RWPE1 (cell line): ENCODE measurements at regions not wholly inside any gene's neighbourhood (a gene's known extent, or its start where the extent isn't known, plus 50 kb on each side); places are given as distances from the start of the nearest gene placed in this dataset.
A peak's percentile ranks its signal among the peaks of the same experiment; 100 is the strongest.

Experiments used
- CTCF ChIA-PET: fragments of 350-600 bp; sonication (Branson Sonifier 250); formaldehyde crosslinking; extraction: SDS; loops from one replicate; lab custom pipeline; 2021; lab: Yijun Ruan, JAX
- POLR2A ChIA-PET: fragments of 400-600 bp; formaldehyde crosslinking; extraction: SDS; loops from one replicate; lab custom pipeline; 2020; ENCODE audit warnings: antibody characterized with exemption; ENCODE audit not compliant: low non-redundant PET; lab: Yijun Ruan, JAX
- DNase-seq: peaks from one replicate; pipeline ENCODE4 v3.0.0; 2012; ENCODE audit warnings: low spot score
- H3K27ac ChIP-seq: fragments of 450-650 bp; 2 replicates; pipeline ENCODE4 v1.5.1; 2017
- TF ChIP-seq, protein P1 (sequence below): fragments of 450-650 bp; conservative IDR thresholded peaks from 2 replicates; pipeline ENCODE4 v1.5.1; 2017; ENCODE audit warnings: low read depth, mild to moderate bottlenecking

DNA sequence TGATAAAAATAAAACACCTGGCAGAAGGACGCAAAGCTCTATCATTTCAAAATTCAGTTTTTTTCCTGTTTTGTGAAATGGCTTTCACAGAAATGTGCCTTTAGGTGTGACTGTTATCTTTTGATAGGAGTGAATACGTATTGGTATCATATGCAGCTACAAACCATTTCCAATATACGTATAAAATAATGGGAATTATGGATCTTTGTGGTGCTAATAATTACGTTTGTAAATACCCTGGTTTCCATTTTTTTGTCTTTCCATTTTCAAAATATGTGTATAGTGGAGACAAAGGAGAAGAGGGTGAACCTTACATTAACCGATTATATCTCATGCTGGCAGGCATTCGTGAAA, 108.7 kb upstream of the GMDS start:
- DNase-seq = no peak
- H3K27ac ChIP-seq = no peak overlapping the region
- TF ChIP-seq, protein P1, sequence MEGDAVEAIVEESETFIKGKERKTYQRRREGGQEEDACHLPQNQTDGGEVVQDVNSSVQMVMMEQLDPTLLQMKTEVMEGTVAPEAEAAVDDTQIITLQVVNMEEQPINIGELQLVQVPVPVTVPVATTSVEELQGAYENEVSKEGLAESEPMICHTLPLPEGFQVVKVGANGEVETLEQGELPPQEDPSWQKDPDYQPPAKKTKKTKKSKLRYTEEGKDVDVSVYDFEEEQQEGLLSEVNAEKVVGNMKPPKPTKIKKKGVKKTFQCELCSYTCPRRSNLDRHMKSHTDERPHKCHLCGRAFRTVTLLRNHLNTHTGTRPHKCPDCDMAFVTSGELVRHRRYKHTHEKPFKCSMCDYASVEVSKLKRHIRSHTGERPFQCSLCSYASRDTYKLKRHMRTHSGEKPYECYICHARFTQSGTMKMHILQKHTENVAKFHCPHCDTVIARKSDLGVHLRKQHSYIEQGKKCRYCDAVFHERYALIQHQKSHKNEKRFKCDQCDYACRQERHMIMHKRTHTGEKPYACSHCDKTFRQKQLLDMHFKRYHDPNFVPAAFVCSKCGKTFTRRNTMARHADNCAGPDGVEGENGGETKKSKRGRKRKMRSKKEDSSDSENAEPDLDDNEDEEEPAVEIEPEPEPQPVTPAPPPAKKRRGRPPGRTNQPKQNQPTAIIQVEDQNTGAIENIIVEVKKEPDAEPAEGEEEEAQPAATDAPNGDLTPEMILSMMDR = peak; percentile 49; the same call in 1 of the 2 replicates
- ChIA-PET POLR2A (no interaction called here), CTCF (interaction anchor here (0.6 to 1.5 kb wide), 23 partner anchors 9 to 819 kb away, joined by 3 to 13 read pairs (median 3); no protein-coding TSS in a partner anchor)

DNA sequence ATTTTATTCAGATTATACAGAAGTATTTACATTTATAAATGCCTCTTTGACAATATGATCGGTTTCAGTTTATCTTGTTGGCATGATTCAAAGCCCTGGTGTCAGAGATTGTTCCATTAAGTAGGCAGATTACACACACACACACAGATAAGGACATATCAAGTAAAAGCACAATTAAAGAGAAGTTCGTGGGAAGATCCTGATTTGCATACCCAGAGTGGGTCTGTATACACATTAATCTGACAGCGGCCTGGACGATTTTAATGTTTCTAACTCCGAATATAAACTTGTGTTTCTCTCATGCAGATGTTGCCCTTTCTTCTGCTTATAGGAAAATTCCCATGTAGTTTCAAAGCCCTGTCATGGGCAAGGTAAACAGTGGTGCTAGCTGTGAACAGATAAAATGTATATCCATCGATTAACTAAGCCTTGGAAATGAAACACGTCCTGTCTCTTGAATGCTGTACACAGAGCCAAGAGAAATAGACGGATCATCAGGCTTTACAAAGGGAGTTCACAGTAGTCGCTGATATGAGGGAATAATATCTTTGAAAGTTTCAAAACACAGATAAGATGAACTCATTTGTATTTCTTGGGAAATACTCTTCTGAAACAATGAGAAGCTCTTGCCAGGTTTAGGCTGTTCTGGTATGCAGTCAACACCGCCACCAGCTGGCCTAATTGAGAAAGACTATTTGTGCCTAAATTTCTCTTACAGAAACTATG, 108.2 kb upstream of the GMDS start:
- H3K27ac ChIP-seq = no peak overlapping the region
- ChIA-PET CTCF (interaction anchor here (0.5 to 1.5 kb wide), 23 partner anchors 9 to 818 kb away, joined by 3 to 13 read pairs (median 4); no protein-coding TSS in a partner anchor), POLR2A (no interaction called here)
- TF ChIP-seq, protein P1 = peak; percentile 81
- DNase-seq = peak; percentile 61

DNA sequence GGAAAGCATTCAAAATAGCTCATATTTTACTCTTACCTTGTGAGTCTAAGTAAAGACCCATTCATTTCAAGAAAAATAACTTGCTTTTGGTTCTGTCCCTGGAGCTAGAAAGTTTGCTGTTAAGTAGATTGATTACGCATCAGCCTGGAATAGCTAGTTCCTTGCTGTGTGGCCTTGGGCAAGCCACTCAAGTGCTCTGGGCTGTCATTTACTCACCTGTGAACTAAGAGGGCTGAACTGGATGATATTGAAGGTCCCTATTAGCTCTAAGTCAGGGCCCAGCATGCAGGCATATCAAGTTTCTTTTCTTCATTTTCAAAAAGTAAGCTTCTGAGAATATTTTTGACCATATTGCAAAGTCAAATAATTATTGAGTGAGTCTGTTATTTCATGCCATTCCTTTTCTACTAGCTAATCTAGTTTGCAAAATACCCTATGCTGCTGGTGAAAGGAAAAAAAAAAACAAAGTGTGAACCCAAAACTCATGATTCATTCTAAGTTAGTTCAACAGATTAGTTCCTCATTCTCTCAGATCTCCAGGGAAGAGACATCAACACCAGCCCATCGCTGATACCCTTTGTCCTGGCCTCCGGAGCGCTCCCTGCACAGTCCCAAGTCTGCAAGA, 106.5 kb upstream of the GMDS start:
- ChIA-PET CTCF (interaction anchor here (1.0 kb wide), 1 partner anchor 282 kb away, joined by 3 read pairs; no protein-coding TSS in a partner anchor), POLR2A (no interaction called here)

DNA sequence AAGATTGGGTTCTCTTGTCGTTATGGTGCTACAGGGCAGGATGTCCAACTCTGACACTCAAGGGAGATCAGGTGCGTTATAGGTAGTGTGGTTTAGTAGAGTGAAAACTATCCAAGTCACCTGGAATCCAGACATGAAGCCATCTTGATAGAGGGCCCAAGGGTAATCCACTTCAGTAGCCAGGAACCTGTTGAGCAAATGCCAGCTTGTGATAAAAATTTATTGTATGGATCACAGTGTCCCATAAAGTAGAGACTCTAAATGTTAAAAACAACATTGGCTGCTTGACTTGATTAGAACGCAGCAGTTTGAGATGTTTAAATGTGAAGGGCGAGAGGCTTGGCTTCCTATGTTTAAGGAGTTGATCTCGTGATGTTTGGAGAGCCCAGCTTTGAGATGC, 105.7 kb upstream of the GMDS start:
- no peak overlapping the region for H3K27ac ChIP-seq
- TF ChIP-seq, protein P1 = no peak
- ChIA-PET CTCF (interaction anchor here (0.6 kb wide), 1 partner anchor 756 kb away, joined by 3 read pairs; no protein-coding TSS in a partner anchor), POLR2A (no interaction called here)
- DNase-seq = no peak

More for the DNA sequence above, 106.5 kb upstream of the GMDS start:
- no peak overlapping the region for H3K27ac ChIP-seq
- DNase-seq = no peak
- TF ChIP-seq, protein P1 = no peak

DNA sequence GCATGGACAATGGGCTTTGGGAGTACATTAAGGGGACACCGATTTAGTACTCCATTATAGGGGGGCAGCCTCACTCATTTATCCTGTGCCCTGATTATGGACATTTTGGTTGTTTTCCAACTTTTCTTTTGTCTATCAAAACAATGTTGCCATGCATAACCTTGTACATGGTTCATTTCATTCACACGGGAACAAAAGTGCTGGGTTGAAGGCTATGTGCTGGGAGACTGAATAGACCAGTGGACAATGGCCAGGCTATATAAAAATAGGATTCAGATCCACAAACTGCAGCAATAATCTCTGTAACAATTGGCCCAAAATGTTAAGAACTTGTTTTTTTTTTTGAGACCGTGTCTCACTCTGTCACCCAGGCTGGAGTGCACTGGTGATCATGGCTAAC, 100.7 kb upstream of the GMDS start:
- TF ChIP-seq, protein P1 = no peak
- CTCF ChIA-PET = no interaction called here
- no peak for DNase-seq
- POLR2A ChIA-PET = no interaction called here
- H3K27ac ChIP-seq = no peak overlapping the region

DNA sequence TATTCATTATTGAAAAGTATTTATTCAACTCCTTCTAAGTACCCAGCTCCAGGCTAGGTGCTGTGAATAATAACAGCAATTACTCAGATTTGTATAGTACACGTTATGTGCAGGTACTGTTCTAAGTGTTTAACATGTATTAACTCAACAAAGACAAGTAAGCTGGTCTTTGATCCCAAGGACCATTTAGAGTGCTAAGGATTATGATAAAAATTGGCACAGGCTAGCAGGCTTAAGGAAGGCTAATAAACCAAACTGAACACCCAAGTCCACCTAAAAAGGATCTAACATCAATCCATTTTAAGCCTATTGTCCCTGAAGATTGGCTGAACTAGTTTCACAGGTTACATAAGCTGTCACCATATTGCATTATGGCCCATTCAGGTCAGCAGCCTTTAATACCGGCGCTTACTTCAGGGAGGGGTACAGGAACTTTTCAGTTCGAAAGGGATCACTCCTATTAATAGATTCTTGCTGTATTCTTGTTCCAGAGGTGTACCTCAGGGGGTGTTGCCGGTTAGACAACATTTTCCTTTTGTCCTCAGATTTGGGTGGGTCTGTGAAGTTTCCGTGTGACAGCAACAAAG, 99.0 kb upstream of the GMDS start:
- TF ChIP-seq, protein P1 = no peak
- ChIA-PET CTCF (interaction anchor here (0.6 to 0.7 kb wide), 2 partner anchors 41 to 245 kb away, joined by 3 to 4 read pairs; no protein-coding TSS in a partner anchor), POLR2A (no interaction called here)
- no peak overlapping the region for H3K27ac ChIP-seq
- DNase-seq = no peak
